Neural cell (in vitro differentiated cells): ENCODE measurements at regions not wholly inside any gene's neighbourhood (a gene's known extent, or its start where the extent isn't known, plus 50 kb on each side); places are given as distances from the start of the nearest gene placed in this dataset.

ENCODE experiments used
- H2AFZ ChIP-seq: fragments of 200-600, 300-800 bp; sonication (generic), shearing (Covaris generic); 2 replicates; pipeline ENCODE4 v1.6.0; 2014; ENCODE audit warnings: low read depth, mild to moderate bottlenecking, antibody characterized with exemption, low read length, moderate library complexity
- H3F3A ChIP-seq: fragments of 200-600 bp; shearing (Covaris generic); 2 replicates; pipeline ENCODE4 v1.6.1; 2016; ENCODE audit warnings: mild to moderate bottlenecking, moderate library complexity, mixed read lengths, antibody characterized with exemption, low read length; ENCODE audit not compliant: insufficient read depth, poor library complexity, severe bottlenecking
- H3K27ac ChIP-seq: fragments of 200-600, 300-800 bp; sonication (generic), shearing (Covaris generic); 2 replicates; pipeline ENCODE4 v1.5.1; 2014; ENCODE audit warnings: mild to moderate bottlenecking, low read length, moderate library complexity
- H3K27me3 ChIP-seq: fragments of 300-800, 200-600 bp; sonication (generic), shearing (Covaris generic); 2 replicates; pipeline ENCODE4 v1.6.0; 2014; ENCODE audit warnings: mild to moderate bottlenecking, low read depth, low read length, moderate library complexity; ENCODE audit not compliant: insufficient read depth
- H3K36me3 ChIP-seq: fragments of 300-800, 200-600 bp; sonication (generic), shearing (Covaris generic); 2 replicates; pipeline ENCODE4 v1.5.1; 2014; ENCODE audit warnings: mild to moderate bottlenecking, antibody characterized with exemption, low read length, moderate library complexity; ENCODE audit not compliant: insufficient read depth
- H3K4me2 ChIP-seq: fragments of 300-800, 200-600 bp; sonication (generic), shearing (Covaris generic); 2 replicates; pipeline ENCODE4 v1.6.0; 2014; ENCODE audit warnings: mild to moderate bottlenecking, low read length
- H3K4me3 ChIP-seq: fragments of 300-800, 200-600 bp; sonication (generic), shearing (Covaris generic); 2 replicates; pipeline ENCODE4 v1.5.1; 2014; ENCODE audit warnings: mild to moderate bottlenecking, low read length, moderate library complexity
- H3K79me2 ChIP-seq: fragments of 200-600 bp; shearing (Covaris generic); replicated peaks from 2 replicates; pipeline ENCODE4 v1.6.0; 2014; ENCODE audit warnings: mild to moderate bottlenecking, low read length, moderate library complexity; ENCODE audit not compliant: insufficient read depth
- H3K9ac ChIP-seq: fragments of 300-800, 200-600 bp; sonication (generic), shearing (Covaris generic); 2 replicates; pipeline ENCODE4 v1.6.1; 2016; ENCODE audit warnings: mild to moderate bottlenecking, low read length, mixed read lengths
- H3K9me2 ChIP-seq: fragments of 200-600 bp; shearing (Covaris generic); 2 replicates; pipeline ENCODE4 v1.6.1; 2016; ENCODE audit warnings: mild to moderate bottlenecking, low read length, mixed read lengths; ENCODE audit not compliant: insufficient read depth
- H3K9me3 ChIP-seq: fragments of 200-600, 300-800 bp; sonication (generic), shearing (Covaris generic); 2 replicates; pipeline ENCODE4 v1.6.1; 2016; ENCODE audit warnings: mild to moderate bottlenecking, mixed run types, low read length, moderate library complexity, mixed read lengths
- H4K20me1 ChIP-seq: fragments of 200-600 bp; shearing (Covaris generic); 2 replicates; pipeline ENCODE4 v1.6.1; 2016; ENCODE audit warnings: mild to moderate bottlenecking, mixed run types; ENCODE audit not compliant: insufficient read depth
- EP300 ChIP-seq: fragments of 450-650 bp; conservative IDR thresholded peaks from 2 replicates; pipeline ENCODE4 v1.6.1; 2014; ENCODE audit warnings: antibody characterized with exemption, mild to moderate bottlenecking, moderate library complexity; ENCODE audit not compliant: poor library complexity, severe bottlenecking
- EZH2 ChIP-seq: fragments of 200-600, 300-800 bp; shearing (Covaris generic), sonication (generic); IDR thresholded peaks from 2 replicates; pipeline ENCODE4 v1.6.1; 2014; ENCODE audit warnings: antibody characterized with exemption, low read length, borderline replicate concordance, mild to moderate bottlenecking; ENCODE audit not compliant: insufficient read depth, poor library complexity, severe bottlenecking
- MXI1 ChIP-seq: fragments of 450-650 bp; conservative IDR thresholded peaks from 2 replicates; pipeline ENCODE4 v1.6.1; 2014; ENCODE audit warnings: antibody characterized with exemption, mild to moderate bottlenecking; ENCODE audit not compliant: poor library complexity, severe bottlenecking
- POLR2AphosphoS5 ChIP-seq: IDR thresholded peaks from 2 replicates; pipeline ENCODE4 v1.6.1; 2012
- RAD21 ChIP-seq: fragments of 450-650 bp; conservative IDR thresholded peaks from 2 replicates; pipeline ENCODE4 v1.6.1; 2014; ENCODE audit warnings: antibody characterized with exemption, mild to moderate bottlenecking, moderate library complexity
- SMC3 ChIP-seq: fragments of 450-650 bp; conservative IDR thresholded peaks from 2 replicates; pipeline ENCODE4 v1.6.1; 2014; ENCODE audit warnings: antibody characterized with exemption, mild to moderate bottlenecking, moderate library complexity; ENCODE audit not compliant: poor library complexity
- TAF1 ChIP-seq: IDR thresholded peaks from 2 replicates; pipeline ENCODE4 v1.6.1; 2012; ENCODE audit warnings: low read depth
- TF ChIP-seq, protein P1 (sequence below): fragments of 450-650 bp; IDR thresholded peaks from 2 replicates; pipeline ENCODE4 v1.5.1; 2014; ENCODE audit warnings: antibody characterized with exemption, mild to moderate bottlenecking, moderate library complexity; ENCODE audit not compliant: poor library complexity, severe bottlenecking
- TF ChIP-seq, protein P2 (sequence below): IDR thresholded peaks from 2 replicates; pipeline ENCODE4 v1.6.1; 2012; ENCODE audit warnings: borderline replicate concordance

DNA sequence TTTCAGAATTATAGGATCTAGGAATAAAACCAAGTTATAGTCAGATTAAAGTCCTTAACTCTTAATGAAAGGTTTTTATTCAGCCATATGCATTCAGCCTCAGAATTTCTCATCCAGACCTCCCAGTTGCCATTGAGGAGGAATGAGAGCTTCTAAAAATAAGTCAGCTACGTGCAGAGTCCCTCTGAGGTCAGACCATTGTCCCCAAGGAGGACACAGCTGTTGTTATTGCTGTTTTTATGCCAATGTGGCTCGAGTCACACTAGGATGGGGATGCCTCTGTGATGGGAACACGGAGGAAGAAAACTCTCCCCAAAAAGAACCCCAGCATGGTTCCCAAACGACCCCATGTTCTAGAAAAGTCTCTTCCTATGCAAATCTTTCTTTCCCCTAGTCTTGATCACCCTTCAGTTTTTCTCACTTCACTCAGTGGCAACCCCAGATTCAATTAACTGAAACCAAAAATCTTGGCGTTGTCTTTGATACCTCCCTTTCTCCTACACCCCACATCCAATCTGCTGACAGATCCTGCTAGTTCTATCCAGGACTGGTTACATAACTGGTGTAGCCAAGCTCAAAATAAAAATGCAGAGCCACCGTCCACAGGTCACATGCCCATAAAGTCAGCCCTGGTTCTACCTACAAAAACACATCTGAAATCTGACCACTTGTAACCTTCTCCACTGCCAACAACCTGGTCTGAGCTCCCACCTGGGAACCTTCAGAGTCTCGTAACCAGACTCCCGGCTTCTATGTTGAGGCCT is 138.2 kb upstream of the ERCC4 start:
- no peak overlapping the region for H3K4me2 ChIP-seq
- no peaks in the 10 kb centered on the region for H3K9me2 ChIP-seq
- no peaks in the 10 kb centered on the region for H3K79me2 ChIP-seq
- no peaks in the 10 kb centered on the region for H4K20me1 ChIP-seq
- no peak for TF ChIP-seq EZH2
- no peak for TF ChIP-seq EP300
- TF ChIP-seq, protein P1, sequence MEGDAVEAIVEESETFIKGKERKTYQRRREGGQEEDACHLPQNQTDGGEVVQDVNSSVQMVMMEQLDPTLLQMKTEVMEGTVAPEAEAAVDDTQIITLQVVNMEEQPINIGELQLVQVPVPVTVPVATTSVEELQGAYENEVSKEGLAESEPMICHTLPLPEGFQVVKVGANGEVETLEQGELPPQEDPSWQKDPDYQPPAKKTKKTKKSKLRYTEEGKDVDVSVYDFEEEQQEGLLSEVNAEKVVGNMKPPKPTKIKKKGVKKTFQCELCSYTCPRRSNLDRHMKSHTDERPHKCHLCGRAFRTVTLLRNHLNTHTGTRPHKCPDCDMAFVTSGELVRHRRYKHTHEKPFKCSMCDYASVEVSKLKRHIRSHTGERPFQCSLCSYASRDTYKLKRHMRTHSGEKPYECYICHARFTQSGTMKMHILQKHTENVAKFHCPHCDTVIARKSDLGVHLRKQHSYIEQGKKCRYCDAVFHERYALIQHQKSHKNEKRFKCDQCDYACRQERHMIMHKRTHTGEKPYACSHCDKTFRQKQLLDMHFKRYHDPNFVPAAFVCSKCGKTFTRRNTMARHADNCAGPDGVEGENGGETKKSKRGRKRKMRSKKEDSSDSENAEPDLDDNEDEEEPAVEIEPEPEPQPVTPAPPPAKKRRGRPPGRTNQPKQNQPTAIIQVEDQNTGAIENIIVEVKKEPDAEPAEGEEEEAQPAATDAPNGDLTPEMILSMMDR = no peak
- TF ChIP-seq POLR2AphosphoS5 = no peak
- TF ChIP-seq TAF1 = no peak
- TF ChIP-seq RAD21 = no peak
- TF ChIP-seq MXI1 = no peak
- TF ChIP-seq, protein P2, sequence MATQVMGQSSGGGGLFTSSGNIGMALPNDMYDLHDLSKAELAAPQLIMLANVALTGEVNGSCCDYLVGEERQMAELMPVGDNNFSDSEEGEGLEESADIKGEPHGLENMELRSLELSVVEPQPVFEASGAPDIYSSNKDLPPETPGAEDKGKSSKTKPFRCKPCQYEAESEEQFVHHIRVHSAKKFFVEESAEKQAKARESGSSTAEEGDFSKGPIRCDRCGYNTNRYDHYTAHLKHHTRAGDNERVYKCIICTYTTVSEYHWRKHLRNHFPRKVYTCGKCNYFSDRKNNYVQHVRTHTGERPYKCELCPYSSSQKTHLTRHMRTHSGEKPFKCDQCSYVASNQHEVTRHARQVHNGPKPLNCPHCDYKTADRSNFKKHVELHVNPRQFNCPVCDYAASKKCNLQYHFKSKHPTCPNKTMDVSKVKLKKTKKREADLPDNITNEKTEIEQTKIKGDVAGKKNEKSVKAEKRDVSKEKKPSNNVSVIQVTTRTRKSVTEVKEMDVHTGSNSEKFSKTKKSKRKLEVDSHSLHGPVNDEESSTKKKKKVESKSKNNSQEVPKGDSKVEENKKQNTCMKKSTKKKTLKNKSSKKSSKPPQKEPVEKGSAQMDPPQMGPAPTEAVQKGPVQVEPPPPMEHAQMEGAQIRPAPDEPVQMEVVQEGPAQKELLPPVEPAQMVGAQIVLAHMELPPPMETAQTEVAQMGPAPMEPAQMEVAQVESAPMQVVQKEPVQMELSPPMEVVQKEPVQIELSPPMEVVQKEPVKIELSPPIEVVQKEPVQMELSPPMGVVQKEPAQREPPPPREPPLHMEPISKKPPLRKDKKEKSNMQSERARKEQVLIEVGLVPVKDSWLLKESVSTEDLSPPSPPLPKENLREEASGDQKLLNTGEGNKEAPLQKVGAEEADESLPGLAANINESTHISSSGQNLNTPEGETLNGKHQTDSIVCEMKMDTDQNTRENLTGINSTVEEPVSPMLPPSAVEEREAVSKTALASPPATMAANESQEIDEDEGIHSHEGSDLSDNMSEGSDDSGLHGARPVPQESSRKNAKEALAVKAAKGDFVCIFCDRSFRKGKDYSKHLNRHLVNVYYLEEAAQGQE = no peak
- TF ChIP-seq SMC3 = no peak
- peaks cover under 1% of the 10 kb centered on the region for H3K9me3 ChIP-seq
- no peak overlapping the region for H2AFZ ChIP-seq
- H3K27me3 ChIP-seq = no peaks in the 10 kb centered on the region
- H3F3A ChIP-seq = no peaks in the 10 kb centered on the region
- no peak overlapping the region for H3K27ac ChIP-seq
- H3K4me3 ChIP-seq = no peak overlapping the region
- H3K36me3 ChIP-seq = no peaks in the 10 kb centered on the region
- H3K9ac ChIP-seq = no peak overlapping the region

DNA sequence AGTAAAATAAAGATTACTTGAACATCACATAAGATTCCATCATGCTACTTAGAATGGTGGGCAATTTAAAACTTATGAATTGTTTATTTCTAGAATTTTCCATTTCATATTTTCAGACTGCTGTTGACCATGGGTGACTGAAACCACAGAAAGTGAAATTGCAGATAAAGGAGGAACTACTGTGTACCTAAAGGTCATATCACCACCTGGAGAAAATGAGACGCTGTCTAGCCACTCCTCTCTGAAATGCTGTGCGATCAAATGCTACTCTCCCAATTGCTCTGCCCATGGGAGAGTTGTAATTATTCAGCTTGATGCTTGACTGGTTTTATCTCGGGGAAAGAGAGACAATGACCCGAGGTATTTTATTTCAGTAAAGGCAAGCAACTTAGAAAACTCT is 128.9 kb upstream of the ERCC4 start:
- TF ChIP-seq, protein P2 = no peak
- TF ChIP-seq EZH2 = no peak
- no peak for TF ChIP-seq TAF1
- TF ChIP-seq POLR2AphosphoS5 = no peak
- TF ChIP-seq RAD21 = no peak
- TF ChIP-seq SMC3 = no peak
- Histone ChIP-seq H3K9me2 (no peaks in the 10 kb centered on the region), H3K9me3 (no peaks in the 10 kb centered on the region), H3K79me2 (no peaks in the 10 kb centered on the region), H3K27ac (no peak overlapping the region), H3K9ac (no peak overlapping the region), H2AFZ (no peak overlapping the region), H3K4me3 (no peak overlapping the region), H3K36me3 (no peaks in the 10 kb centered on the region), H3K4me2 (no peak overlapping the region), H3K27me3 (no peaks in the 10 kb centered on the region), H3F3A (no peaks in the 10 kb centered on the region), H4K20me1 (no peaks in the 10 kb centered on the region)
